ENCODE measurements at regions not wholly inside any gene's neighbourhood (a gene's known extent, or its start where the extent isn't known, plus 50 kb on each side); places are given as distances from the start of the nearest gene placed in this dataset.

- Mint-ChIP-seq H3K4me3 (no peak overlapping the region; a peak in 1 of 5 replicates), H3K27ac (no peak overlapping the region)
- no peak overlapping the region for H2BK5ac ChIP-seq (ENCODE audit: insufficient read length, low read length)
These were observed 128.9 kb downstream of the BANF2 start for GRCh38 chr20:17828598-17829144.

More at GRCh38 chr20:17828598-17829144, 128.9 kb downstream of the BANF2 start:
- no peaks in the 10 kb centered on the region; a peak in 1 of 5 replicates for H3K9me3 Mint-ChIP-seq
- Histone ChIP-seq H3K4ac (ENCODE audit: low read depth, low read length) (no peak overlapping the region), H3K9me3 (ENCODE audit: control insufficient read depth, low read depth, low read length) (no peaks in the 10 kb centered on the region), H3K4me2 (ENCODE audit: insufficient read depth, insufficient read length, low read length) (no peak overlapping the region), H2BK12ac (ENCODE audit: insufficient read length, low read depth, low read length) (no peak overlapping the region), H3K23ac (ENCODE audit: insufficient read length, low read depth, low read length) (no peak overlapping the region), H3K56ac (ENCODE audit: insufficient read length, low read depth, low read length) (no peak overlapping the region), H3K79me1 (ENCODE audit: insufficient read depth, low read depth, low read length, poor library complexity, severe bottlenecking) (no peaks in the 10 kb centered on the region), H3K14ac (ENCODE audit: insufficient read depth, low read length) (no peak overlapping the region), H3K27me3 (ENCODE audit: insufficient read depth, low read length) (no peaks in the 10 kb centered on the region), H3K18ac (ENCODE audit: insufficient read length, low read depth, low read length) (no peak overlapping the region), H3K4me1 (ENCODE audit: insufficient read depth, low read length) (no peaks in the 10 kb centered on the region; the same call in 1 of the 2 replicates), H2BK120ac (ENCODE audit: low read depth, low read length, poor library complexity, severe bottlenecking) (no peak overlapping the region), H2AK5ac (ENCODE audit: insufficient read length, low read length) (no peak overlapping the region), H3K9ac (ENCODE audit: extremely low read depth, insufficient read length, low read length) (no peak overlapping the region), H2BK20ac (ENCODE audit: low read depth, low read length, poor library complexity, severe bottlenecking) (no peak overlapping the region), H4K5ac (ENCODE audit: insufficient read length, low read depth, low read length) (no peak overlapping the region), H3K23me2 (ENCODE audit: insufficient read length, low read depth, low read length, poor library complexity, severe bottlenecking) (no peaks in the 10 kb centered on the region), H2BK15ac (ENCODE audit: low read depth, low read length) (no peak overlapping the region), H3K27ac (ENCODE audit: insufficient read length, low read depth, low read length) (no peak overlapping the region), H2AFZ (ENCODE audit: low read length) (no peak overlapping the region), H4K20me1 (ENCODE audit: control insufficient read depth, insufficient read depth, insufficient read length) (no peaks in the 10 kb centered on the region), H3T11ph (ENCODE audit: low read length) (no peak overlapping the region), H4K8ac (replicated peaks; ENCODE audit: insufficient read length, low read depth, low read length) (no peak overlapping the region), H3K79me2 (ENCODE audit: insufficient read depth, low read length) (no peaks in the 10 kb centered on the region), H4K91ac (ENCODE audit: insufficient read length, low read depth, low read length) (no peak overlapping the region)
- TF ChIP-seq, protein P1, sequence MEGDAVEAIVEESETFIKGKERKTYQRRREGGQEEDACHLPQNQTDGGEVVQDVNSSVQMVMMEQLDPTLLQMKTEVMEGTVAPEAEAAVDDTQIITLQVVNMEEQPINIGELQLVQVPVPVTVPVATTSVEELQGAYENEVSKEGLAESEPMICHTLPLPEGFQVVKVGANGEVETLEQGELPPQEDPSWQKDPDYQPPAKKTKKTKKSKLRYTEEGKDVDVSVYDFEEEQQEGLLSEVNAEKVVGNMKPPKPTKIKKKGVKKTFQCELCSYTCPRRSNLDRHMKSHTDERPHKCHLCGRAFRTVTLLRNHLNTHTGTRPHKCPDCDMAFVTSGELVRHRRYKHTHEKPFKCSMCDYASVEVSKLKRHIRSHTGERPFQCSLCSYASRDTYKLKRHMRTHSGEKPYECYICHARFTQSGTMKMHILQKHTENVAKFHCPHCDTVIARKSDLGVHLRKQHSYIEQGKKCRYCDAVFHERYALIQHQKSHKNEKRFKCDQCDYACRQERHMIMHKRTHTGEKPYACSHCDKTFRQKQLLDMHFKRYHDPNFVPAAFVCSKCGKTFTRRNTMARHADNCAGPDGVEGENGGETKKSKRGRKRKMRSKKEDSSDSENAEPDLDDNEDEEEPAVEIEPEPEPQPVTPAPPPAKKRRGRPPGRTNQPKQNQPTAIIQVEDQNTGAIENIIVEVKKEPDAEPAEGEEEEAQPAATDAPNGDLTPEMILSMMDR (conservative IDR thresholded peaks at IDR 0.05): no peak
- peaks cover 20 to 21% of the 10 kb centered on the region in 2 experiments for H3K4me1 Mint-ChIP-seq
- DNase-seq: no peak
- no peaks in the 10 kb centered on the region for H3K36me3 Mint-ChIP-seq (ENCODE audit: insufficient read depth in 1 of 3, low read depth in 3 of 3)
- H3K27me3 Mint-ChIP-seq (ENCODE audit: low read depth): peaks cover 2% of the 10 kb centered on the region; the same call in 1 of the 2 replicates
- WGBS (ENCODE audit: extremely low coverage, insufficient read length, low lambda C conversion rate): no CpG with 5 or more reads among the region's 6 CpGs

Measured in H9 (cell line).